GM19452 (cell line): ENCODE measurements at regions not wholly inside any gene's neighbourhood (a gene's known extent, or its start where the extent isn't known, plus 50 kb on each side); places are given as distances from the start of the nearest gene placed in this dataset.

Experiments used
- ATAC-seq: cut with Tn5 transposase; IDR thresholded peaks from one replicate; pipeline ENCODE4 v1.9.1; 2021; ENCODE audit not compliant: unreplicated experiment

DNA sequence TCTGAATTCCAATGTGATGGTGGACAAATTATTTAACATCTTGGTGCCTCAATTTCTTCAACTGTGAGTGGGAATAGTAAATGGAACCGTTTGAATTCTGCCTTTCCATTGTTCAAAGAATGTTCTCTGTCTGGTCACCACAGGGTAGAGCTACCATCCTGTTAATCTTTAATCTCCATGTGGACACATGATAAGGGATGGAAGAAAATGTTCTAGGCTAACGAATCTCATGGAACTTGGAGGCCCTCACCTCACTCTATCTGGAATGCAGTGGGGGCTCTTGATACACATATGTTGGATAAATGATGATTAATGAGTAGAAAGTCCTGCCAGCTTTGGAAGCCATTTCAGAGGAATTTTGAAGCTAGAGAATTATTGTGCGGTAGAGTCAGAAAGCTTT is 118.5 kb upstream of the HABP2 start:
- ATAC-seq: no peak

DNA sequence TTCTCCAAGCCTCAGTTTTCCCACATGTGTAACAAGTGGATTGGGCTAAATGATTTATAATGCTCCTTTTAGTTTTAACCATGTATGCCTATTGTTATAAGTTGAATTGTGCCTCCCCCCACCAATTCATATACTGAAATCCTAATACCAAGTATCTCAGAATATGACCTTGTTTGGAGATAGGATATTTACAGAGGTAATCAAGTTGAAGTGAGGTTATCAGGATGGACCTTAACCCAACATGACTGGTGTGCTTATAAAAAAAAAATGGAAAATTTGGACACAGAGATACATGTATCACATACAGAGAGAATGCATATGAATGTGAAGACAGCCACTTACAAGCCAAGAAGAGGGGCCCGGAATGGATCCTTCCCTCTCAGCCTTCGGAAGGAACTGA is 117.9 kb upstream of the HABP2 start:
- ATAC-seq: no peak

- ATAC-seq: no peak
Measured at GRCh38 chr10:113435881-113436280, 117.0 kb upstream of the HABP2 start.

DNA sequence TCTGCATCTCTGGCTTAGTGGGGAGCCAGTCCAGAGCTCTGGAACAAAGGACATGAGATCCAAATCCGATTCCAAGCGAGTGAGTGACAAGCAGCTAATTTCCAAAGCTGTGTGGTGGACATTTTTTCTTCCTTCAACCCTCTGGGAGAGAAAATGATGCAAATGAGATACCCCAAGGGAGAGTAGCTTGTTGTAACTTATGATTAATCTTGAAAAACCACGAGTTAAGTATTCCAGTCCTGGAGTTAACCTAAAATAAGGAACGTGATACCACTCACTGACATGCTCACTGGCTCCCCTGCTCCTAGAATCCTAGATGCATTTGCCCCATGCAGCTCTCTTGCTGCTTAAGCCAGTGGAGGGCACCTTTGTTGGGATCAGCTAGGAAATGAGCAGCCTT is 116.0 kb upstream of the HABP2 start:
- no peak for ATAC-seq

DNA sequence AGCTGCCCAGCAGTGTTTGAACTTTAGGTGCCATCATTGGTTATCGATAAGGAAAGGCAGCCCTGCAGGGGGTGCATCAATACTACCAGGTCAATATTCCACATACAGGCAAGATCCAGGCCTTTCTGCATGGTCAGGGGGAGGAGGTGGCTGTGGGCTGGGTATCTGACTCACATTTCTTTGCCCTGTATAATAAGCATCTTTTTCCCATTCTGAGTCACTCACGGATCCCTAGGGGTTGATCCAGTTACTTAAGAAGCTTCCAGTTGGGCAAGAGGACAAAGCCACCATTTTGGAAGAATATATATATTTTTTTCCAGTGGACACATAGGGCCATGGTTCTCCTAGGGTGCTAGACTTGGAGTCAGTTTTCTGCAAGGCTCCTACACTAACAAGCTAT is 114.2 kb upstream of the HABP2 start:
- no peak for ATAC-seq

GRCh38 chr10:113441220-113441619 is 111.6 kb upstream of the HABP2 start:
- ATAC-seq: no peak

- ATAC-seq: no peak
Measured at GRCh38 chr10:113441686-113442270, 111.1 kb upstream of the HABP2 start.

- ATAC-seq: no peak
Measured at GRCh38 chr10:113442336-113442735, 110.5 kb upstream of the HABP2 start.

- ATAC-seq: no peak
Measured at GRCh38 chr10:113443141-113443925, 109.5 kb upstream of the HABP2 start.

- no peak for ATAC-seq
Measured at GRCh38 chr10:113444766-113445365, 108.0 kb upstream of the HABP2 start.

GRCh38 chr10:113445736-113446135 is 107.1 kb upstream of the HABP2 start:
- no peak for ATAC-seq

DNA sequence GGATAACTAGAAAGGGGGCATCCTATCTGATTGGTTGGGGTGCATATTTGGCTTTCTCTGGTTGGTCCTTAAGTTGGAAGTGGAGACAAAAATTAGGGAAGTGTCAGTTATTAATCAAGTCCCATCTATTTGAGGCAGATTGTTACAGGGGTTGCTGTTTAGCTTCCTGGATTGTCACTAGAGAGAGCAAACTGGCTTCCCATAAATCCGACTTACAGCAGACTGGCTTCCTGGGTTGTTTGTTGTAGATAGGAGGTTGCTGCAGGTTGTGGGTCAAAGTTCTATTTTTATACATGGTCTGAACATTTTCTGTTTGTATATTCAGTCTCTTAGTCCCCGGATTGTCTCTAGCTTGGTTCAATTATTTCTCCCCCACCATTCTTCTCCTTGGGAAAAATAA is 106.1 kb upstream of the HABP2 start:
- ATAC-seq: no peak

DNA sequence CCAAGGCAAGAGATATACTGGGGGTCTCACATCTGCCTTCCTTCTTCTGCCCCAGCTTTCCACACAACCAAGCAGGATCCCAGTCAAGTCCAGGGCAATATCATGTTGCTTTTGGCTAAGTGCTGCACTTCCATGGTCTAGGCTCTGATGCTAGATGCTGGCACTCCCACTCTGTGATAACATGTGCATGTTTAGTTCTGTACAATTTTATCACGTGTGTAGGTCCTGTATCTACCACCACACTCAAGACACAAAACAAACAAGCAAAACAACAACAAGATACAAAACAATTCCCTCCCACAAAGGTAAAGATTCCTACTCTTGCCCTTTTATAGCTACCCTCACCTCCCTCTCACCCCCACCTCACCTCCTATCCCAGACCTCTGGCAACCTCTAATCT is 105.6 kb upstream of the HABP2 start:
- ATAC-seq: no peak

DNA sequence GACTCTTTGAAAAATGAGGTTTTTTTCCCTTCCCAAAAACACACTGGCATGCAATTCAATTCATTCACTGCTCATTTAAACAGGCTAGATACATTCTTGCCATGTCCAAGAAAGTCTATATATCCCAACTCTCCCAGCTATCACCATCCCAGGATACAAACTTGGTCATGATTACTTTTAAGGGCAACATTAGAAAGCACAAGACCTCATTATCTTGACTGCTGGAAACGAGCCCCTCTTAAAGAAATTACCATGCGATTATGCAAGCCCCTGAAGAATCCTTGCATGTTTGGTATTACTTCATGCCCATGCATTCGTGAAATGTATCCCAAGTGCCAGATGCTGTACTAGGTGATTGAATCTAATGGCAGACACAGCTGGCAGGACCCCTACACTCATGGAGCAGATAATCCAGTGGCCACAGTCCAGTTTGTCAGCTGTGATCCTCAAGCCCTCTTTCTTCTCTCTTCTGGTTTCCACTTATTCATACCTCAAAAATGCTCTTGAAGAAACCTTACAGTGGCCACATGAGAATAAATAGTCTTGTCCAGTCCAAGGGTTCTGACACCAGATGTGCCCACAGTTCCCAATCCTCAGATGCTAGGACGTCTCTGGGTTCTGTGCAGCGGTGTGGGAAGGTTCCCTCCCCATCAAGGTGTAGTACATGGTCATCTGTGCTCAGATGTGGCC is 103.7 kb upstream of the HABP2 start:
- no peak for ATAC-seq

- ATAC-seq: no peak
Measured at GRCh38 chr10:113450046-113450804, 102.6 kb upstream of the HABP2 start.

DNA sequence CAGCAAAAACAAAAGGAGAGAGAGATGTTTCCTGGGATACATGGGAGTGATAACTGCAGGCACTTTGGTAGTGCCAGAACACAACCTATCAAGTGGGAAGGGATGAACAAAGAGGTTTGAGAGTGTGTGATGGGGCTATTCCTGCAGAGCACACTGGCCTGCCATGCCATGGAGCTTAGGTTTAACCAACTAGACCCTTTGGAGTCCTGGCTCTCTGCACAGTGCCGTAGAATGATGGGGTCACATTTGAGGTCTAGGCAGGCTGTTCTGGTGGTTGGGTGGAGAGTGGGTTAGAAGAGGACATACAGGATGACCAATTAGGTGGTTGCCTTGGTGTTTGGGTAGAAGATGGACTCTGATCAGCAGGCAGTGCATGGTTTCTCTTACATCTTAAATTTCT is 101.9 kb upstream of the HABP2 start:
- ATAC-seq: no peak

DNA sequence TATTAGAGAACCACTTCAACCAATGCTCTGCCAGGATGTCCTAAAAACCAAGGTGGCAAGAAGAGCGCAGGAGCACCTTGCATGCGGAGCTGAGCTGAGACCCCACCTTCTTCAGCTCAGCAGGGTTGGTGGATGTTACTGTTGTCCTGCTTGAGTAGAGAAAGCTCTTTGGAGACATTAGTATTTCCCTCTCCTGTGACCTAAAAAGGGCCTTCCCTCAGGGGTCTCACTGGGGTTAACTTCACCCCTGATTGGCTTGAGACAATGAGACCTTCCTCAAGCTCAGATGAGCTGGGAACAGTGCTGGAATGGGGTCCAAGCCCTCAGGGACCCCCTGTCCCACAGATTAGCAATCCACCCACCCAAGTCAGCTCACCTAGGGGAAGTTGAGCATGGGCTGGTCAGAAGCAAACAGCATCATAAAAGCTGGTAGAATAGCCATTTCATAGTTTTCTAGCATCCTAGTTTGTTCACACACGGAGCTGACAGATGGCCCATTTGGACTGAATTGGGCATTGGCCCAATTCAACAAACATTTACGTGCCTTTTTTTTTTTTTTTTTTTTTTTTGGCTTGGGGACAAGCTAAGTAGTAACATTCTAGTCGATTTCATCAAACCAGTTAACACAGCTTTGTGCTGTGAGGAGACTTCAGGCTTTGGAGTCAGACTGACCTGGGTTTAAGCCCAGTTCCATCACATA is 100.6 kb upstream of the HABP2 start:
- ATAC-seq: no peak

GRCh38 chr10:113453351-113453750 is 99.5 kb upstream of the HABP2 start:
- no peak for ATAC-seq

DNA sequence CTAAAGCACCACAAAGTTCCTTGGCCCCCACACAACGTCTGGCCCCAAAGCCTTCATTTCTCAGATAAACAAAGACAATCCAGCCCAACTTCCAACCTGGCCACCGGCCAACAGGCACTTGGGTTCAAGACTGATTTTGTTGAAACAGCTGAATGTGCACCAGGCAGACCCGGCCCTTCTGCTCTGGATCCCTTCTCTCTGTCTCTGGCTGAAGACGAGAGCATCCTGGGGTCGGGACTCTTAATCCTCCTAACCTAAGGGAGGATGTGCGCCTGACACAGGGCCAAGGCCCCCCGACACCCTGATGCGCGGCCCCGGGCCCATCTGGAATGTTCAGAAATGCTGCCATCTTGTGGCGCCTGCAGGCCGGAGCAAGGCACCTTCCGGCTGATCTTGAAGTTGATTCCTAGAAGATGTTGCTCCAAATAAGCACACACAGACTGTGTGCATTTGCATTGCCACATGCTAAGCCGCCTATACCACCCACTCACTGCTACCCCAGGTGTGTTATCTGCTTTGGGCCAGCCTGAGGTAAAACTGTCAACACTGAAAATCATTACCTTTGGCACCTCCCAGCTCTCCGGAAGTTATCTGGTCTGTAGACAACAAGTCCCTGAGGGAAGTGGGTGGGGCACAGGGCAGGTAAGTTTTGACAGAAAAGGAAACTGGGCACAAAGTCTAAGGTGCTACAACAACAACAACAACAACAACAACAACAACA is 98.4 kb upstream of the HABP2 start:
- ATAC-seq: no peak

DNA sequence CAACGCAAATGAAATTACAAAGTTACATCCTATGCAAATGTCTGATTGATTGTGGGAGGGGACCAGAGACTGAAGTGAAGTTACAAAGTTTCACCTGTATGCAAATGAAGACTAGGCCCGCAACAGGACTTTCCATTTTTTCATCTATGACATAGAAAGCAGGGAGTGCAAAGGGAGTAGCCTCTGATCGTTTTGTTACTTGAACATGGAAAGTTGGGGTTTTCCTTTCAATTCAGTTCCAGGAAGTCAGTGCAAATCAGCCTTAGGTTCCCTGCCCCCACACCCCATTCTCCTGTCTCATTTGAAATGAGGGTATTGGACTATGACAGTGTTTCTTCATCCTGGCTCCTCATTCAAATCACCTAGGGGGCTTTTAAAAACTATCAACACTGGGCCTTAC is 96.9 kb upstream of the HABP2 start:
- ATAC-seq: no peak
